GM23338 (cell line): ENCODE measurements at regions not wholly inside any gene's neighbourhood (a gene's known extent, or its start where the extent isn't known, plus 50 kb on each side); places are given as distances from the start of the nearest gene placed in this dataset.

ENCODE experiments used
- ATAC-seq: fragments of 200-7000 bp; cut with Tn5 transposase; 3 replicates; pipeline ENCODE4 v1.9.1; 2020
- DNase-seq: peaks from one replicate; pipeline ENCODE4 v3.0.0-alpha.2; 2015; ENCODE audit warnings: low spot score
- H2AFZ ChIP-seq: fragments of 200-600 bp; sonication (generic); 2 replicates; pipeline ENCODE4 v1.8.0; 2016; ENCODE audit warnings: antibody characterized with exemption, mild to moderate bottlenecking, moderate library complexity
- H3F3A ChIP-seq: fragments of 200-600 bp; sonication (generic); replicated peaks from 2 replicates; pipeline ENCODE4 v1.8.0; 2017; ENCODE audit warnings: antibody characterized with exemption, mixed run types, low read depth
- H3K27ac ChIP-seq: fragments of 200-600 bp; sonication (generic); 2 replicates; pipeline ENCODE4 v1.6.1; 2016; ENCODE audit warnings: low read depth
- H3K27me3 ChIP-seq: fragments of 200-600 bp; sonication (generic); 2 replicates; pipeline ENCODE4 v1.8.0; 2016; ENCODE audit warnings: mild to moderate bottlenecking, mixed run types, moderate library complexity; ENCODE audit not compliant: insufficient read depth
- H3K36me3 ChIP-seq: fragments of 200-600 bp; sonication (generic); 2 replicates; pipeline ENCODE4 v1.8.0; 2016; ENCODE audit warnings: mild to moderate bottlenecking; ENCODE audit not compliant: insufficient read depth
- H3K4me1 ChIP-seq: fragments of 200-600 bp; sonication (generic); 2 replicates; pipeline ENCODE4 v1.8.0; 2016; ENCODE audit warnings: mild to moderate bottlenecking, moderate library complexity; ENCODE audit not compliant: insufficient read depth
- H3K4me2 ChIP-seq: fragments of 200-600 bp; sonication (generic); 2 replicates; pipeline ENCODE4 v1.7.1; 2017; ENCODE audit warnings: mixed run types
- H3K4me3 ChIP-seq: fragments of 200-600 bp; sonication (generic); 2 replicates; pipeline ENCODE4 v1.6.1; 2016; ENCODE audit warnings: mixed run types
- H3K79me2 ChIP-seq: fragments of 200-600 bp; sonication (generic); replicated peaks from 2 replicates; pipeline ENCODE4 v1.8.0; 2017; ENCODE audit warnings: mild to moderate bottlenecking; ENCODE audit not compliant: insufficient read depth
- H3K9me2 ChIP-seq: fragments of 200-600 bp; sonication (generic); 2 replicates; pipeline ENCODE4 v1.8.0; 2017; ENCODE audit not compliant: insufficient read depth
- H4K20me1 ChIP-seq: fragments of 200-600 bp; sonication (generic); replicated peaks from 2 replicates; pipeline ENCODE4 v1.8.0; 2017; ENCODE audit warnings: mild to moderate bottlenecking; ENCODE audit not compliant: insufficient read depth
- H3K27ac Mint-ChIP-seq: 2 replicates; pipeline ENCODE4 v1.8.0; 2020; ENCODE audit warnings: inconsistent platforms, mild to moderate bottlenecking, moderate library complexity, mixed read lengths
- H3K27me3 Mint-ChIP-seq: 3 replicates; pipeline ENCODE4 v1.8.0; 2022; ENCODE audit warnings: low read depth, mild to moderate bottlenecking, moderate library complexity, mixed read lengths, inconsistent platforms; ENCODE audit not compliant: insufficient read depth, poor library complexity
- H3K36me3 Mint-ChIP-seq: 3 replicates; pipeline ENCODE4 v1.8.0; 2021; ENCODE audit warnings: low read depth, mild to moderate bottlenecking, inconsistent platforms, moderate library complexity, mixed read lengths
- H3K4me1 Mint-ChIP-seq: 3 replicates; pipeline ENCODE4 v1.8.0; 2020; ENCODE audit warnings: mild to moderate bottlenecking, inconsistent platforms, mixed read lengths
- H3K4me3 Mint-ChIP-seq: 3 replicates; pipeline ENCODE4 v1.8.0; 2021; ENCODE audit warnings: moderate library complexity, mild to moderate bottlenecking, inconsistent platforms, mixed read lengths
- H3K9me3 Mint-ChIP-seq: 3 replicates; pipeline ENCODE4 v1.8.0; 2020; ENCODE audit warnings: moderate library complexity, mild to moderate bottlenecking, inconsistent platforms, mixed read lengths
- CREB1 ChIP-seq: fragments of 250-450 bp; sonication (Bioruptor Pico); IDR thresholded peaks from 2 replicates; pipeline ENCODE4 v1.5.0; 2020; ENCODE audit warnings: low read depth, mild to moderate bottlenecking, moderate library complexity
- EZH2phosphoT487 ChIP-seq: fragments of 200-600 bp; sonication (generic); IDR thresholded peaks from one replicate; pipeline ENCODE4 v1.8.1; 2018; ENCODE audit warnings: antibody characterized with exemption; ENCODE audit not compliant: unreplicated experiment
- NANOG ChIP-seq: IDR thresholded peaks from 2 replicates; pipeline ENCODE4 v1.6.1; 2016; ENCODE audit warnings: antibody characterized with exemption, borderline replicate concordance
- POLR2AphosphoS5 ChIP-seq: IDR thresholded peaks from 2 replicates; pipeline ENCODE4 v1.6.1; 2016; ENCODE audit warnings: antibody characterized with exemption, low read depth
- ZNF114 ChIP-seq: fragments of 250-450 bp; sonication (Bioruptor Pico); IDR thresholded peaks from 2 replicates; pipeline ENCODE4 v1.5.0; 2020; ENCODE audit warnings: mild to moderate bottlenecking, moderate library complexity
- TF ChIP-seq, protein P1 (sequence below): fragments of 250-450 bp; sonication (Bioruptor Pico); IDR thresholded peaks from 2 replicates; pipeline ENCODE4 v1.5.0; 2020; ENCODE audit warnings: mild to moderate bottlenecking, moderate library complexity
- TF ChIP-seq, protein P2 (sequence below), 2 experiments: fragments of 200-600 bp in 1 of 2; sonication (generic) in 1 of 2; conservative IDR thresholded peaks; 2 replicates each; pipeline versions ENCODE4 v1.5.1 to v1.6.1; 2016 to 2017; ENCODE audit warnings: antibody characterized with exemption in 2 of 2, low read depth in 2 of 2, mild to moderate bottlenecking in 2 of 2, moderate library complexity in 1 of 2
- TF ChIP-seq, protein P3 (sequence below): IDR thresholded peaks from one replicate; pipeline ENCODE4 v1.6.1; 2018; ENCODE audit warnings: antibody characterized with exemption; ENCODE audit not compliant: unreplicated experiment

DNA sequence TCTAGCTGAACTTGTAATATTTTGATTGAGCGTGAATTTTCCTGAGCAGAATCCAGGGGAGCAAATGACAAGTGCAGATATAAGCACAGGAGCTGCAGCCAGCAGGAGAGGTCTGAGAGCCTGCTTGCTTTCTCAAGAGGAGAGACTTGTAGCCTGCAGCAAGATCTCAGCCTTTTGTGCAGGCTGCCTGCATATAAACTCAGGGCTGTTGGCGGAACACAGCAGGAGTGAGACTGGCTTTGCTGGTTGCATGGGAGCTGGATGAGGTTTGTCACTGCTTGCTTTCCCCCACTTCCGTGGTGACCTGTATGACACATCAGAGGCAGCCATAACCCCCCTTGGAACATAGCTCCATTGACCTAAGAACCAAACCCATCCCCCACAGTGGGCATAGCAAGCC is 725.4 kb upstream of the RGS18 start (continued):
- TF ChIP-seq, protein P1, sequence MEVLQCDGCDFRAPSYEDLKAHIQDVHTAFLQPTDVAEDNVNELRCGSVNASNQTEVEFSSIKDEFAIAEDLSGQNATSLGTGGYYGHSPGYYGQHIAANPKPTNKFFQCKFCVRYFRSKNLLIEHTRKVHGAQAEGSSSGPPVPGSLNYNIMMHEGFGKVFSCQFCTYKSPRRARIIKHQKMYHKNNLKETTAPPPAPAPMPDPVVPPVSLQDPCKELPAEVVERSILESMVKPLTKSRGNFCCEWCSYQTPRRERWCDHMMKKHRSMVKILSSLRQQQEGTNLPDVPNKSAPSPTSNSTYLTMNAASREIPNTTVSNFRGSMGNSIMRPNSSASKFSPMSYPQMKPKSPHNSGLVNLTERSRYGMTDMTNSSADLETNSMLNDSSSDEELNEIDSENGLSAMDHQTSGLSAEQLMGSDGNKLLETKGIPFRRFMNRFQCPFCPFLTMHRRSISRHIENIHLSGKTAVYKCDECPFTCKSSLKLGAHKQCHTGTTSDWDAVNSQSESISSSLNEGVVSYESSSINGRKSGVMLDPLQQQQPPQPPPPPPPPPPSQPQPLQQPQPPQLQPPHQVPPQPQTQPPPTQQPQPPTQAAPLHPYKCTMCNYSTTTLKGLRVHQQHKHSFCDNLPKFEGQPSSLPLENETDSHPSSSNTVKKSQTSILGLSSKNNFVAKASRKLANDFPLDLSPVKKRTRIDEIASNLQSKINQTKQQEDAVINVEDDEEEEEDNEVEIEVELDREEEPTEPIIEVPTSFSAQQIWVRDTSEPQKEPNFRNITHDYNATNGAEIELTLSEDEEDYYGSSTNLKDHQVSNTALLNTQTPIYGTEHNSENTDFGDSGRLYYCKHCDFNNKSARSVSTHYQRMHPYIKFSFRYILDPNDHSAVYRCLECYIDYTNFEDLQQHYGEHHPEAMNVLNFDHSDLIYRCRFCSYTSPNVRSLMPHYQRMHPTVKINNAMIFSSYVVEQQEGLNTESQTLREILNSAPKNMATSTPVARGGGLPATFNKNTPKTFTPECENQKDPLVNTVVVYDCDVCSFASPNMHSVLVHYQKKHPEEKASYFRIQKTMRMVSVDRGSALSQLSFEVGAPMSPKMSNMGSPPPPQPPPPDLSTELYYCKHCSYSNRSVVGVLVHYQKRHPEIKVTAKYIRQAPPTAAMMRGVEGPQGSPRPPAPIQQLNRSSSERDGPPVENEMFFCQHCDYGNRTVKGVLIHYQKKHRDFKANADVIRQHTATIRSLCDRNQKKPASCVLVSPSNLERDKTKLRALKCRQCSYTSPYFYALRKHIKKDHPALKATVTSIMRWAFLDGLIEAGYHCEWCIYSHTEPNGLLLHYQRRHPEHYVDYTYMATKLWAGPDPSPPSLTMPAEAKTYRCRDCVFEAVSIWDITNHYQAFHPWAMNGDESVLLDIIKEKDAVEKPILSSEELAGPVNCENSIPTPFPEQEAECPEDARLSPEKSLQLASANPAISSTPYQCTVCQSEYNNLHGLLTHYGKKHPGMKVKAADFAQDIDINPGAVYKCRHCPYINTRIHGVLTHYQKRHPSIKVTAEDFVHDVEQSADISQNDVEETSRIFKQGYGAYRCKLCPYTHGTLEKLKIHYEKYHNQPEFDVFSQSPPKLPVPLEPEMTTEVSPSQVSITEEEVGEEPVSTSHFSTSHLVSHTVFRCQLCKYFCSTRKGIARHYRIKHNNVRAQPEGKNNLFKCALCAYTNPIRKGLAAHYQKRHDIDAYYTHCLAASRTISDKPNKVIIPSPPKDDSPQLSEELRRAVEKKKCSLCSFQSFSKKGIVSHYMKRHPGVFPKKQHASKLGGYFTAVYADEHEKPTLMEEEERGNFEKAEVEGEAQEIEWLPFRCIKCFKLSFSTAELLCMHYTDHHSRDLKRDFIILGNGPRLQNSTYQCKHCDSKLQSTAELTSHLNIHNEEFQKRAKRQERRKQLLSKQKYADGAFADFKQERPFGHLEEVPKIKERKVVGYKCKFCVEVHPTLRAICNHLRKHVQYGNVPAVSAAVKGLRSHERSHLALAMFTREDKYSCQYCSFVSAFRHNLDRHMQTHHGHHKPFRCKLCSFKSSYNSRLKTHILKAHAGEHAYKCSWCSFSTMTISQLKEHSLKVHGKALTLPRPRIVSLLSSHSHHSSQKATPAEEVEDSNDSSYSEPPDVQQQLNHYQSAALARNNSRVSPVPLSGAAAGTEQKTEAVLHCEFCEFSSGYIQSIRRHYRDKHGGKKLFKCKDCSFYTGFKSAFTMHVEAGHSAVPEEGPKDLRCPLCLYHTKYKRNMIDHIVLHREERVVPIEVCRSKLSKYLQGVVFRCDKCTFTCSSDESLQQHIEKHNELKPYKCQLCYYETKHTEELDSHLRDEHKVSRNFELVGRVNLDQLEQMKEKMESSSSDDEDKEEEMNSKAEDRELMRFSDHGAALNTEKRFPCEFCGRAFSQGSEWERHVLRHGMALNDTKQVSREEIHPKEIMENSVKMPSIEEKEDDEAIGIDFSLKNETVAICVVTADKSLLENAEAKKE (CRISPR knock-in tag): no peak
- TF ChIP-seq ZNF114 (CRISPR knock-in tag): no peak

DNA sequence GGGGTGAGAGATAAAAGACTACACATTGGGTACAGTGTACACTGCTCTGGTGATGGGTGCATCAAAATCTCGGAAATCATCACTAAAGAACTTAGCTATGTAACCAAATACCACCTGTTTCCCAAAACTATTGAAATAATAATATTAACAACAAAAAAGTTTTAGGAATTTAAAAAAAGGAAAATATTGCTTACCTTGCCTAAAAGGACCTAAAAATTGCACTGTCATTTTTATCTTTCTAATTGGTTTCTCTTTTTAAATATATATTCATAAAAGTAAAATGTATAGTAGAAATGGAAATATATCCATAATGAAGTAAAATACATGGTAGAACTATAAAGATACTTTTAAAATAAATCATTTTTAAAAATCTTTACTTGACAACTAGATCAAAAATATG is 719.3 kb upstream of the RGS18 start:
- H3K27ac ChIP-seq: no peak overlapping the region
- Mint-ChIP-seq H3K27me3 (no peaks in the 10 kb centered on the region), H3K4me3 (no peak overlapping the region), H3K36me3 (no peaks in the 10 kb centered on the region), H3K4me1 (no peaks in the 10 kb centered on the region), H3K27ac (no peak overlapping the region), H3K9me3 (peaks cover 3% of the 10 kb centered on the region; the same call in 1 of the 3 replicates)
- H3F3A ChIP-seq: no peaks in the 10 kb centered on the region
- H2AFZ ChIP-seq: no peak overlapping the region
- H3K36me3 ChIP-seq: no peaks in the 10 kb centered on the region
- H3K4me2 ChIP-seq: no peak overlapping the region
- no peaks in the 10 kb centered on the region for H3K4me1 ChIP-seq
- H3K9me2 ChIP-seq: no peaks in the 10 kb centered on the region
- no peaks in the 10 kb centered on the region for H3K79me2 ChIP-seq
- H3K4me3 ChIP-seq: no peak overlapping the region
- H4K20me1 ChIP-seq: no peaks in the 10 kb centered on the region; the same call in 1 of the 2 replicates
- H3K27me3 ChIP-seq: no peaks in the 10 kb centered on the region
- ATAC-seq (no peak), DNase-seq (no peak)
- TF ChIP-seq, protein P2, sequence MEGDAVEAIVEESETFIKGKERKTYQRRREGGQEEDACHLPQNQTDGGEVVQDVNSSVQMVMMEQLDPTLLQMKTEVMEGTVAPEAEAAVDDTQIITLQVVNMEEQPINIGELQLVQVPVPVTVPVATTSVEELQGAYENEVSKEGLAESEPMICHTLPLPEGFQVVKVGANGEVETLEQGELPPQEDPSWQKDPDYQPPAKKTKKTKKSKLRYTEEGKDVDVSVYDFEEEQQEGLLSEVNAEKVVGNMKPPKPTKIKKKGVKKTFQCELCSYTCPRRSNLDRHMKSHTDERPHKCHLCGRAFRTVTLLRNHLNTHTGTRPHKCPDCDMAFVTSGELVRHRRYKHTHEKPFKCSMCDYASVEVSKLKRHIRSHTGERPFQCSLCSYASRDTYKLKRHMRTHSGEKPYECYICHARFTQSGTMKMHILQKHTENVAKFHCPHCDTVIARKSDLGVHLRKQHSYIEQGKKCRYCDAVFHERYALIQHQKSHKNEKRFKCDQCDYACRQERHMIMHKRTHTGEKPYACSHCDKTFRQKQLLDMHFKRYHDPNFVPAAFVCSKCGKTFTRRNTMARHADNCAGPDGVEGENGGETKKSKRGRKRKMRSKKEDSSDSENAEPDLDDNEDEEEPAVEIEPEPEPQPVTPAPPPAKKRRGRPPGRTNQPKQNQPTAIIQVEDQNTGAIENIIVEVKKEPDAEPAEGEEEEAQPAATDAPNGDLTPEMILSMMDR (conservative IDR thresholded peaks at IDR 0.05; ENCODE audit: low read depth in 2 of 2): no peak
- TF ChIP-seq EZH2phosphoT487 (no peak), CREB1 (no peak), POLR2AphosphoS5 (no peak), NANOG (no peak)
- TF ChIP-seq, protein P3, sequence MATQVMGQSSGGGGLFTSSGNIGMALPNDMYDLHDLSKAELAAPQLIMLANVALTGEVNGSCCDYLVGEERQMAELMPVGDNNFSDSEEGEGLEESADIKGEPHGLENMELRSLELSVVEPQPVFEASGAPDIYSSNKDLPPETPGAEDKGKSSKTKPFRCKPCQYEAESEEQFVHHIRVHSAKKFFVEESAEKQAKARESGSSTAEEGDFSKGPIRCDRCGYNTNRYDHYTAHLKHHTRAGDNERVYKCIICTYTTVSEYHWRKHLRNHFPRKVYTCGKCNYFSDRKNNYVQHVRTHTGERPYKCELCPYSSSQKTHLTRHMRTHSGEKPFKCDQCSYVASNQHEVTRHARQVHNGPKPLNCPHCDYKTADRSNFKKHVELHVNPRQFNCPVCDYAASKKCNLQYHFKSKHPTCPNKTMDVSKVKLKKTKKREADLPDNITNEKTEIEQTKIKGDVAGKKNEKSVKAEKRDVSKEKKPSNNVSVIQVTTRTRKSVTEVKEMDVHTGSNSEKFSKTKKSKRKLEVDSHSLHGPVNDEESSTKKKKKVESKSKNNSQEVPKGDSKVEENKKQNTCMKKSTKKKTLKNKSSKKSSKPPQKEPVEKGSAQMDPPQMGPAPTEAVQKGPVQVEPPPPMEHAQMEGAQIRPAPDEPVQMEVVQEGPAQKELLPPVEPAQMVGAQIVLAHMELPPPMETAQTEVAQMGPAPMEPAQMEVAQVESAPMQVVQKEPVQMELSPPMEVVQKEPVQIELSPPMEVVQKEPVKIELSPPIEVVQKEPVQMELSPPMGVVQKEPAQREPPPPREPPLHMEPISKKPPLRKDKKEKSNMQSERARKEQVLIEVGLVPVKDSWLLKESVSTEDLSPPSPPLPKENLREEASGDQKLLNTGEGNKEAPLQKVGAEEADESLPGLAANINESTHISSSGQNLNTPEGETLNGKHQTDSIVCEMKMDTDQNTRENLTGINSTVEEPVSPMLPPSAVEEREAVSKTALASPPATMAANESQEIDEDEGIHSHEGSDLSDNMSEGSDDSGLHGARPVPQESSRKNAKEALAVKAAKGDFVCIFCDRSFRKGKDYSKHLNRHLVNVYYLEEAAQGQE: no peak
